Activated CD4-positive, alpha-beta memory T cell treated with anti-CD3 and anti-CD28 coated beads for 36 hours (primary cell): ENCODE measurements at regions not wholly inside any gene's neighbourhood (a gene's known extent, or its start where the extent isn't known, plus 50 kb on each side); places are given as distances from the start of the nearest gene placed in this dataset.

Experiments used
- CTCF ChIA-PET: fragments of 350-600 bp; sonication (Branson Sonifier 250); formaldehyde crosslinking; loops from one replicate; lab custom pipeline; 2021; ENCODE audit warnings: antibody characterized with exemption, inconsistent platforms; lab: Charles Lee
- POLR2A ChIA-PET: fragments of 350-600 bp; sonication (Branson Sonifier 250); formaldehyde crosslinking; loops from one replicate; lab custom pipeline; 2021; ENCODE audit warnings: antibody characterized with exemption; lab: Charles Lee
- DNase-seq: peaks from one replicate; pipeline ENCODE4 v3.0.0-alpha.2; 2020
- H3K27ac Mint-ChIP-seq: one replicate; pipeline ENCODE4 v1.8.0; 2021; ENCODE audit warnings: mixed read lengths
- H3K27me3 Mint-ChIP-seq: one replicate; pipeline ENCODE4 v1.8.0; 2021; ENCODE audit warnings: mixed read lengths
- H3K36me3 Mint-ChIP-seq: one replicate; pipeline ENCODE4 v1.8.0; 2021; ENCODE audit warnings: mixed read lengths
- H3K4me1 Mint-ChIP-seq: one replicate; pipeline ENCODE4 v1.8.0; 2021; ENCODE audit warnings: low read depth, mixed read lengths
- H3K4me3 Mint-ChIP-seq: one replicate; pipeline ENCODE4 v1.8.0; 2021; ENCODE audit warnings: mild to moderate bottlenecking, mixed read lengths
- H3K9me3 Mint-ChIP-seq: one replicate; pipeline ENCODE4 v1.8.0; 2021; ENCODE audit warnings: mixed read lengths
- intact Hi-C: fragments of 100-400 bp; cut with micrococcal nuclease; formaldehyde crosslinking; loops from one replicate; pipeline ENCODE4 v1.15.1; 2023

- no peak overlapping the region for H3K4me3 Mint-ChIP-seq
- intact Hi-C loops, result no loop called here
- DNase-seq, result no peak
- no peaks in the 10 kb centered on the region for H3K36me3 Mint-ChIP-seq
- ChIA-PET POLR2A (no interaction called here), CTCF (no interaction called here)
- no peak overlapping the region for H3K27ac Mint-ChIP-seq
- H3K9me3 Mint-ChIP-seq, result no peaks in the 10 kb centered on the region
- H3K4me1 Mint-ChIP-seq, result peaks cover 2% of the 10 kb centered on the region
- peaks cover 20% of the 10 kb centered on the region for H3K27me3 Mint-ChIP-seq
Observed at GRCh38 chr1:231108516-231109302, 53.1 kb upstream of the TRIM67 start.

DNA sequence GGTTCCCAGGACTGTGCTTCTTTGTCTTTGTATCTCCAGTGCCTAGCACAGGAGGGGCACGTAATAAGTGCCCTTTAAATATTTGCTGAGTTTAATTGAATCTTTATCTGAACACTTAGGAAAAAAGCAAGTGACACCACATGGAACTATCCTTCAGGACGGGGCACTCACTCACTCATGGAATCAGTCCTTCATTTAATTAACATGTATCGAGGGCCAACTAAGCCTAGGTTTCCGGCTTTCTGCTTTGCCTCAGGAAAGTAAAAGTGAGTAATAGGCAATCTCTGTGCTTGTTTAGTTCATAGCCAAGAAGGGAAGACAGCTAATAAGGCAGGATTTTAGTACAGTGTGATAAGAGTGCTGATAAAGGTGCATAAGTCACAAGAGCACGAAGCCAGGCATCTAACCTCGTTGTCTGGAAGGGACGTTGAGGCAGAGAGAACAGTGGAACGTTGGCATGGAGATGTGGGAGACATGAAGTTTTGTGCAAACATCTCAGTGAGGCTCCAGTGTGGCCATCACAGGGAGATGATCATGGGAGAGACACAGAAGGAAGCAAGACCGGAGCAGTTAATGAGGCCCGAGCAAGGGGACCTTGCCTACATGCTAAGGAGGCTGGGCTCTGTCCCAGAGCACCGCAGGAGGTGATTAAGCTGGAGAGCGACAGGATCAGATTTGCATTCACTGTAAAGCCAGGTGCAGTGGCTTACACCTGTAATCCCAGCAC is 54.1 kb upstream of the TRIM67 start:
- CTCF ChIA-PET, result no interaction called here
- Mint-ChIP-seq H3K9me3 (no peaks in the 10 kb centered on the region), H3K4me1 (peaks cover 2% of the 10 kb centered on the region), H3K27me3 (peaks cover 17% of the 10 kb centered on the region), H3K27ac (no peak overlapping the region), H3K4me3 (no peak overlapping the region), H3K36me3 (no peaks in the 10 kb centered on the region)
- DNase-seq, result no peak
- intact Hi-C loops, result no loop called here
- POLR2A ChIA-PET, result no interaction called here

DNA sequence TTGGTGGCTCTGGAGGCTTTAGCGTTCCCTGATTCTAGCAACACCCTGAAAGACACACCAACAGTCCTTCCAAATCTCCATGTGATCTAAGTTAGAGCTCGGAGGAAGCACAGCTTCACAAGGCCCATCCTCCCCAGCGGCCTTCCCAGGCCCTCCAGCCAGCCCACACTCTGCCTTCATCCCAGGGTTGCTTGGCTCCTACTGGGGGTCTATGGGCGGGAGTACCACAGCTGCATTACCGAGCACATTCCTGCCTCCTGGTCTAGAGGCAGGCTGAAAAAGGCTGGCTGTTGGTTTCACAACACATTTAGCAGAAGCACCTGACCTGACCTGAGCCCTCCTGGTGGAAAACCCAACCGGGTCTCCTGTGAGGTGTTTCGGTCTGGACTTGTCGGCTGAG is 54.7 kb upstream of the TRIM67 start:
- no peaks in the 10 kb centered on the region for H3K36me3 Mint-ChIP-seq
- peaks cover 2% of the 10 kb centered on the region for H3K4me1 Mint-ChIP-seq
- intact Hi-C loops, result no loop called here
- DNase-seq, result no peak
- H3K9me3 Mint-ChIP-seq, result no peaks in the 10 kb centered on the region
- ChIA-PET POLR2A (no interaction called here), CTCF (interaction anchor here (0.7 kb wide), 1 partner anchor 15 kb away, joined by 3 read pairs; no protein-coding TSS in a partner anchor)
- H3K27ac Mint-ChIP-seq, result no peak overlapping the region
- H3K4me3 Mint-ChIP-seq, result no peak overlapping the region
- H3K27me3 Mint-ChIP-seq, result peaks cover 17% of the 10 kb centered on the region

- DNase-seq, result no peak
- intact Hi-C loops, result no loop called here
- no peaks in the 10 kb centered on the region for H3K9me3 Mint-ChIP-seq
- POLR2A ChIA-PET, result no interaction called here
- H3K27ac Mint-ChIP-seq, result no peak overlapping the region
- peaks cover 15% of the 10 kb centered on the region for H3K27me3 Mint-ChIP-seq
- CTCF ChIA-PET, result no interaction called here
- peaks cover 2% of the 10 kb centered on the region for H3K4me1 Mint-ChIP-seq
- no peaks in the 10 kb centered on the region for H3K36me3 Mint-ChIP-seq
- H3K4me3 Mint-ChIP-seq, result no peak overlapping the region
Observed at GRCh38 chr1:231106347-231106746, 55.5 kb upstream of the TRIM67 start.

DNA sequence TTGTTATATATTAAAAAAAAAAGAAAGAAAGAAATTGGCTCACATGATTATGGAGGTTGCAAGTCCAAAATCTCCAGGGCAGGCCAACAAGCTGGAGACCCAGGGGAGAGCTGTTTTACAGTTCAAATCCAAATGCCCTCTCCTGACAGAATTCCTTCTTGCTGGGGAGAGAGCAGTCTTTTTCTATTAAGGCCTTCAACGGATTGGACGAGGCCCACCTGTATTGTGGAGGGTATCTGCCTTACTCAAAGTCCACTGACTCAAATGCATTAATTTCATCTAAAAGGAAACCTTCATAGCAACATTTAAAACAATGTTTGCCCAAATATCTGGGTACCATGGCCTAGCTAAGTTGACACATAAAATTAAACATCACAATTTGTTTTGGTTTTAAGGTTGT is 56.9 kb upstream of the TRIM67 start:
- POLR2A ChIA-PET, result no interaction called here

GRCh38 chr1:231103961-231104360 is 57.9 kb upstream of the TRIM67 start:
- Mint-ChIP-seq H3K4me1 (peaks cover 2% of the 10 kb centered on the region), H3K27ac (no peak overlapping the region), H3K27me3 (peaks cover 13% of the 10 kb centered on the region), H3K9me3 (no peaks in the 10 kb centered on the region), H3K4me3 (no peak overlapping the region), H3K36me3 (no peaks in the 10 kb centered on the region)
- intact Hi-C loops, result no loop called here
- ChIA-PET CTCF (no interaction called here), POLR2A (no interaction called here)
- no peak for DNase-seq

More for the DNA sequence above, 56.9 kb upstream of the TRIM67 start:
- Mint-ChIP-seq H3K4me3 (no peak overlapping the region), H3K4me1 (peaks cover 2% of the 10 kb centered on the region), H3K27ac (no peak overlapping the region), H3K27me3 (peaks cover 10% of the 10 kb centered on the region), H3K36me3 (no peaks in the 10 kb centered on the region), H3K9me3 (no peaks in the 10 kb centered on the region)
- no peak for DNase-seq
- intact Hi-C loops, result no loop called here
- CTCF ChIA-PET, result no interaction called here

- no peak for DNase-seq
- no peak overlapping the region for H3K27ac Mint-ChIP-seq
- H3K27me3 Mint-ChIP-seq, result peaks cover 14% of the 10 kb centered on the region
- ChIA-PET CTCF (interaction anchor here (0.6 kb wide), 1 partner anchor 85 kb away, joined by 3 read pairs; no protein-coding TSS in a partner anchor), POLR2A (no interaction called here)
- no peak overlapping the region for H3K4me3 Mint-ChIP-seq
- H3K4me1 Mint-ChIP-seq, result no peaks in the 10 kb centered on the region
- intact Hi-C loops, result no loop called here
- no peaks in the 10 kb centered on the region for H3K36me3 Mint-ChIP-seq
- no peaks in the 10 kb centered on the region for H3K9me3 Mint-ChIP-seq
Observed at GRCh38 chr1:231099996-231100767, 60.1 kb upstream of the FAM89A start.

GRCh38 chr1:231099311-231099710 is 59.3 kb upstream of the FAM89A start:
- Mint-ChIP-seq H3K27me3 (peaks cover 17% of the 10 kb centered on the region), H3K4me1 (no peaks in the 10 kb centered on the region), H3K36me3 (no peaks in the 10 kb centered on the region), H3K4me3 (no peak overlapping the region), H3K27ac (no peak overlapping the region), H3K9me3 (no peaks in the 10 kb centered on the region)
- no peak for DNase-seq
- CTCF ChIA-PET, result no interaction called here
- intact Hi-C loops, result no loop called here
- POLR2A ChIA-PET, result no interaction called here

DNA sequence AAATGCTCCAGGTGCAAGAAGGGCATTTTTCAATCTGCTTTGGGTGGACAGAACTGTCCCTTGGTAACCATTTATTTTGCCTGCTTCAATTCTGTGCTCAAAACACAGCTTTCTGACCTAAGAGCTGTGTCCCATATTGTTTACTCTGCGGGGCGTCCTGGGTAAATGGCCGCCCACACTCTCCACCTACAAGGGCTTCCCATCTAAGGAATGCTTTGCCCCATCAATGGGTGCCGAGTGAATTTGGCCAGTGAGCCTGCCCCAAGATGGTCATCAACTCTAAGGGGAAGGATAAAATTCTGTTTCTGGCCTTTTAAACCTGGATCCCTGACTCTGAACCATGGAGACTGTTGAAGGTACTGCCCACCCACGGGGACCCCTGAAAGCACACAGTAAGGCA is 55.5 kb upstream of the FAM89A start:
- intact Hi-C loops, result no loop called here

GRCh38 chr1:231094421-231094820 is 54.4 kb upstream of the FAM89A start:
- POLR2A ChIA-PET, result no interaction called here
- no peak overlapping the region for H3K27ac Mint-ChIP-seq
- no peaks in the 10 kb centered on the region for H3K36me3 Mint-ChIP-seq

More for the DNA sequence above, 55.5 kb upstream of the FAM89A start:
- no peak for DNase-seq
- H3K27me3 Mint-ChIP-seq, result peaks cover 27% of the 10 kb centered on the region
- ChIA-PET POLR2A (no interaction called here), CTCF (no interaction called here)
- no peaks in the 10 kb centered on the region for H3K9me3 Mint-ChIP-seq
- H3K36me3 Mint-ChIP-seq, result no peaks in the 10 kb centered on the region
- H3K27ac Mint-ChIP-seq, result no peak overlapping the region
- H3K4me3 Mint-ChIP-seq, result no peak overlapping the region
- H3K4me1 Mint-ChIP-seq, result no peaks in the 10 kb centered on the region

GRCh38 chr1:231093156-231093922 is 53.3 kb upstream of the FAM89A start:
- Mint-ChIP-seq H3K36me3 (no peaks in the 10 kb centered on the region), H3K4me1 (no peaks in the 10 kb centered on the region), H3K9me3 (no peaks in the 10 kb centered on the region), H3K4me3 (no peak overlapping the region), H3K27me3 (peaks cover 24% of the 10 kb centered on the region), H3K27ac (no peak overlapping the region)
- intact Hi-C loops, result no loop called here
- no peak for DNase-seq
- ChIA-PET POLR2A (no interaction called here), CTCF (interaction anchor here (1.0 to 2.5 kb wide), 5 partner anchors 69 to 176 kb away, joined by 3 to 23 read pairs (median 3); no protein-coding TSS in a partner anchor)

More at GRCh38 chr1:231094421-231094820, 54.4 kb upstream of the FAM89A start:
- DNase-seq, result no peak
- Mint-ChIP-seq H3K9me3 (no peaks in the 10 kb centered on the region), H3K27me3 (peaks cover 27% of the 10 kb centered on the region), H3K4me1 (no peaks in the 10 kb centered on the region), H3K4me3 (no peak overlapping the region)
- CTCF ChIA-PET, result interaction anchor here (0.9 to 1.0 kb wide), 2 partner anchors 156 to 228 kb away, joined by 3 read pairs; no protein-coding TSS in a partner anchor
- intact Hi-C loops, result no loop called here
